HG03571 (cell line): ENCODE measurements at regions not wholly inside any gene's neighbourhood (a gene's known extent, or its start where the extent isn't known, plus 50 kb on each side); places are given as distances from the start of the nearest gene placed in this dataset.

Experiments used
- ATAC-seq: cut with Tn5 transposase; IDR thresholded peaks from one replicate; pipeline ENCODE4 v1.9.1; 2021; ENCODE audit not compliant: unreplicated experiment

- no peak for ATAC-seq
Observed at GRCh38 chr7:110336423-110336822, 754.5 kb upstream of the LRRN3 start.

DNA sequence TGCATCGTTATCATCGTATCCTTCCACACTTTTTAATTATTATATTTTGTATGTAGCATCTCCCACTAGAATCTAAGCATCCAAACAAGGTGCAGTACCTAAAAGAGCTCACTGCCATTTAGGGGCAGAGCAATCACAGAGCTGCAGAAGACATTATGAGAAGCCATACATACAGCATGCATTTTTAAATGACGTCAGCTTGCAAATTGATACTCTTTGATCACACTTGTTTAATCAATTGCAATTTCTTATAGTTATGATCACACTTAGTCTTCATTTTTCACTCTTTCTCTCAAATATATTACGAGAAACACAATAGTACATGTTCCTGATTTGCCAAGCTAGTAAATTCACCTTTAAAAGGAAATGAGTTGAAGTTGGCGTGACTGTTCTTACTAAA lies 753.3 kb upstream of the LRRN3 start:
- no peak for ATAC-seq

- no peak for ATAC-seq
Observed at GRCh38 chr7:110347081-110347480, 743.8 kb upstream of the LRRN3 start.

DNA sequence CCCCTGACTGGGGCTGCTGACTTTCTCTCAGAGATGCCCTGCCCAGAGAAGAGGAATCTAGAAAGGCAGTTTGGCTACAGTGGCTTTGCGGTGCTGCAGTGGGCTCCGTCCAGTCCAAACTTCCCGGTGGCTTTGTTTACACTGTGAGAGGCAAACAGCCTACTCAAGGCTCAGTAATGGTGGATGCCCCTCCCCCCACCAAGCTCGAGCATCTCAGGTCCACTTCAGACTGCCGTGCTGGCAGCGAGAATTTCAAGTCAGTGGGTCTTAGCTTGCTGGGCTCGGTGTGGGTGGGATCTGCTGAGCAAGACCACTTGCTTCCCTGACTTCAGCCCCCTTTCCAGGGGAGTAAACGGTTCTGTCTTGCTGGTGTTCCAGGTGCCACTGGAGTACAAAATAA lies 734.5 kb upstream of the LRRN3 start:
- ATAC-seq, result no peak

- no peak for ATAC-seq
Observed at GRCh38 chr7:110358028-110358427, 732.9 kb upstream of the LRRN3 start.

GRCh38 chr7:110371709-110372108 lies 719.2 kb upstream of the LRRN3 start:
- no peak for ATAC-seq

GRCh38 chr7:110372685-110373084 lies 718.2 kb upstream of the LRRN3 start:
- no peak for ATAC-seq

GRCh38 chr7:110373416-110373815 lies 717.5 kb upstream of the LRRN3 start:
- ATAC-seq, result no peak

- no peak for ATAC-seq
Observed at GRCh38 chr7:110373859-110374258, 717.1 kb upstream of the LRRN3 start.

DNA sequence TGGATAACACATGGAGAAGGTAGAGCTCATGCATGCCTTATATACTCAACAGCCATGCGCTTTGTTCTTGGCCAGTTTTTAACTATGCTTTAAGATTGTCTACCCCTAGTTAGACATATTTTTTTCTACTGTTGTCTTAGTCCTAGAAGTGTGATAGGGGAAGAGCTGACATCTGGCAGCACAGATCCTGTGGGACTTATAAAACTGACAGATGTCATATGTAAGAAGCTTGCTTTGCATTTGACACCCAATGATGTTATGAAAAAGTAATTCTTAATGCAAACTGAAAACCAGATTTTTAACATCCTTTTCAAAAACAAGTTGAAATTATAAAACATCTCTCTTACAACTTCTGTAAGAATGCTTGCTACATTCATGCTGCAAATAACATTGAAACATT lies 715.9 kb upstream of the LRRN3 start:
- ATAC-seq, result no peak

- no peak for ATAC-seq
Observed at GRCh38 chr7:110382736-110383135, 708.2 kb upstream of the LRRN3 start.

DNA sequence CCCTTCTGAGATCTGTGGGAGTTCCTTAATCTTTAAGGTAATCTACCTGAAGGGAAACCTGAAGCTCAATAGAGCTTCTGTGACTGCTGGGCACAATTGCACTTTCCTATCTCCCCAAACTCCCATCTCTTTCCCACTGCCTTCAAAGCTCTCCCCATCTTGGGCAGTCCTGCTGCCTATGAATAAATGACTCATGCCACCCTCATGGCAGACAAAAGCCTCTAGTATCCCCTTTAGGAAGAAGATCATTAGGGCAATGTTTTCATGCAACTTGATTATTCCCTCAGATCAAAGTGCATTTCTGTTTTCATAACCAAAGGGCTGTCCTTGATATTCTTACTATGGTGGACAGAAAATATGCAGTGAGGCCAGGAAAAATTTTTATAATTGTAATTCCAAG lies 704.9 kb upstream of the LRRN3 start:
- no peak for ATAC-seq

DNA sequence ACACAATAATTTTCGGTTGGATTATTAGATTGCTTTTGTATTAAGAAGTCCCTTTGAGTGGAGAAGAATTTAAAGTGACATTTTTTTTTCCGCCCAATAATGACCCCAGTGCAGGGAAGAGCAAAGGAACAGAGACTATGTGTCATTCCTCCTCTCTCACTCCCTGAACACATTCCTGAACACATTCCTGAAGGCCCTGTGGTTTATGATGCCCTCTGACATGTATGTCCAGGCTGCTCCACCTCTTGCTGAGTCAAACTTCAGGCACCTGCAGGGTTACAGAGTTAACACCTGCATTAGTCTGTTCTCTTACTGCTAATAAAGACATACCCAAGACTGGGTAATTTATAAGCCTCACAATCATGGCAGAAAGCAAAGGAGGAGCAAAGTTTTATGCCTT lies 704.0 kb upstream of the LRRN3 start:
- no peak for ATAC-seq

- no peak for ATAC-seq
Observed at GRCh38 chr7:110387689-110388088, 703.2 kb upstream of the LRRN3 start.

- no peak for ATAC-seq
Observed at GRCh38 chr7:110388457-110388856, 702.5 kb upstream of the LRRN3 start.

DNA sequence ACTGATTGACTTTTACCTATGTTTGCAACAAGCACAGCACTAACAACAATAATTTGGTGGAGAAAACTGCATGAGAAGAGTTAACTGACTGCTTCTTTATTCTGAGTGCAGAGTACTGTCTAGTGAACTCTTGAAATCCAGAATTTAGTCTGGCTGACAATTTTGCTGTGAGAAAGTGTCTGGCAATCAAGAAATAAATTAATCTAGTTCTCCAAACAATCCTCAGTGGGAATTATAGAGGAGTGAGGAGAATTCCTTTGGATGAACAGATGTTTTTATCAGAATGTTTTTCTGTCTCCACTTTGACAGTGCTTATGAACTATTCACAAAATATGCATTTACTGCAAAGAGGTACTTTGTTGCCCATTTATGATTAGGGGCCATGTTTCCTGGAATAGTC lies 694.9 kb upstream of the LRRN3 start:
- ATAC-seq, result no peak

- ATAC-seq, result no peak
Observed at GRCh38 chr7:110397927-110398660, 692.8 kb upstream of the LRRN3 start.

DNA sequence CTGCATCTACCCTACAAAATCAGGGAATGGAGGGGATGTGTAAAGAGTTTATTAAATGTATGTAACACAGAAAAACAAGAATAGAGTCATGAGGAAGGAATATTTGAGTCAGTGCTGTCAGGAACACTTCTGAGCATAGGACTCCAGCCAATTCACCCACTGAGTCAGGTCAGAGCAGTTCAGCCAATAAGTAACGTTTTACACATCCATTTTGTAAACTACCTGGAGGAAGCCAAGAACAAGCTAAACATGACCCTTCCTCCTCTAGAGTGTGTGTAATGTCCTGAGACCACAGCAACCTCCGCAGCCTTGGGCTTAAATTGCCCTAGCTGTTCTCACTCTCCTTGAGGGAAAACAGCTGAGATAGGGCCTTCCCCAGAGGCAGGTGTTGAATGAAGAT lies 691.5 kb upstream of the LRRN3 start:
- no peak for ATAC-seq

GRCh38 chr7:110400411-110400810 lies 690.5 kb upstream of the LRRN3 start:
- ATAC-seq, result no peak

DNA sequence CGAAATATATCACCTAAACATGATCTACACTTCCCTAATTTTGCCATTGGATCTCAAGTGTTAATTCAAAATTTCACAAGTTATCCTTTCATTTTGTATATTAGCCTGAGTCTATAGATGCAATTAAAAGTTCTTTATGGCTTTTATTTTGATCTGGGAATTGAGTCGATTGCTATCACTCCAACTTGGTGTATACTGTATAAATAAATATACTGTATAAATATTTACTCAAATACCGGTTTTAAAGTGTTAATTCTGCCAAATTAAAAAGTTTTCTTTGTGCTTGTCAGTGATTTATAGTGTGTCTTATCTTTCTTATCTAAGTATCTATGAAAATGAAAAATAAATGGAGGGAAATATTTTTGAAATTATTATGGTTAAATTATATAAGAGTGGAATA lies 683.7 kb upstream of the LRRN3 start:
- no peak for ATAC-seq

GRCh38 chr7:110407706-110408105 lies 683.2 kb upstream of the LRRN3 start:
- ATAC-seq, result no peak

- ATAC-seq, result no peak
Observed at GRCh38 chr7:110412614-110413013, 678.3 kb upstream of the LRRN3 start.

DNA sequence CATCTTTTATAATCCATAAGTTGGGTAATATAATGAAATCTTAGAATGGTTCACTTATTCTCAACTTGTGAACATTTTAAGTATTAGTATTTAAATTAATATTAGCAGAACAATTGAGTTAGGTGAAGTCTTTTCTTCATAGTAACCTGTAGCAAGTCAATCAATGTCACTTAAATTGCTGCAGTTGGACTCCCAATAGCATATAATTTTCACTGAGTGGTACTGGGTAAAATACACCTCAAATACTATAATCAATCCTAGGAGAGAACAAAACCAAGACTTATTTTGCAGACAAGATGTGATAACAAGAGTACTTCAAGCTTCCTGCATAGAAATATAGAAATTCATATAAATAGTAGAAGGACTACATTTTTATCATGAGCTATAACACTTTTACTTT lies 677.9 kb upstream of the LRRN3 start:
- no peak for ATAC-seq
